Smooth muscle cell (in vitro differentiated cells): ENCODE measurements at regions not wholly inside any gene's neighbourhood (a gene's known extent, or its start where the extent isn't known, plus 50 kb on each side); places are given as distances from the start of the nearest gene placed in this dataset.

Experiments used
- DNase-seq: peaks from one replicate; lab custom pipeline; 2025; ENCODE audit not compliant: unreplicated experiment; lab: John Stamatoyannopoulos, UW
- H2AFZ ChIP-seq: fragments of 200-600 bp; sonication (generic); 2 replicates; pipeline ENCODE4 v1.6.0; 2016; ENCODE audit warnings: antibody characterized with exemption, low read depth, mild to moderate bottlenecking
- H3F3A ChIP-seq: fragments of 200-600 bp; sonication (generic); 2 replicates; pipeline ENCODE4 v1.6.0; 2017; ENCODE audit warnings: antibody characterized with exemption, low read depth
- H3K27ac ChIP-seq: fragments of 200-600 bp; sonication (generic); 2 replicates; pipeline ENCODE4 v1.5.1; 2016; ENCODE audit warnings: low read depth, mild to moderate bottlenecking
- H3K27me3 ChIP-seq: fragments of 200-600 bp; sonication (generic); 2 replicates; pipeline ENCODE4 v1.6.1; 2016; ENCODE audit warnings: low read depth, mild to moderate bottlenecking
- H3K36me3 ChIP-seq: fragments of 200-600 bp; sonication (generic); 2 replicates; pipeline ENCODE4 v1.5.1; 2016; ENCODE audit warnings: low read depth
- H3K4me1 ChIP-seq: fragments of 200-600 bp; sonication (generic); 2 replicates; pipeline ENCODE4 v1.5.1; 2016; ENCODE audit warnings: low read depth
- H3K4me2 ChIP-seq: fragments of 200-600 bp; sonication (generic); 2 replicates; pipeline ENCODE4 v1.6.0; 2016; ENCODE audit warnings: mild to moderate bottlenecking
- H3K4me3 ChIP-seq: fragments of 200-600 bp; sonication (generic); 2 replicates; pipeline ENCODE4 v1.5.1; 2016; ENCODE audit warnings: mild to moderate bottlenecking
- H3K79me2 ChIP-seq: fragments of 200-600 bp; sonication (generic); 2 replicates; pipeline ENCODE4 v1.6.0; 2016; ENCODE audit warnings: low read depth, mild to moderate bottlenecking
- H3K9ac ChIP-seq: fragments of 200-600 bp; sonication (generic); 2 replicates; pipeline ENCODE4 v1.6.0; 2016; ENCODE audit warnings: low read depth
- H3K9me3 ChIP-seq: fragments of 200-600 bp; sonication (generic); replicated peaks from 2 replicates; pipeline ENCODE4 v1.5.1; 2016; ENCODE audit warnings: low read depth
- H4K20me1 ChIP-seq: fragments of 200-600 bp; sonication (generic); 2 replicates; pipeline ENCODE4 v1.6.0; 2016; ENCODE audit warnings: low read depth
- CTCF ChIP-seq: fragments of 200-600 bp; sonication (generic); IDR thresholded peaks from 2 replicates; pipeline ENCODE4 v1.5.1; 2017; ENCODE audit warnings: borderline replicate concordance, mild to moderate bottlenecking, antibody characterized with exemption; ENCODE audit not compliant: insufficient read depth, poor library complexity, severe bottlenecking
- WGBS: methylation state at CpG from one replicate; pipeline ENCODE4 v1.1.7; 2016; ENCODE audit warnings: low lambda C conversion rate; 5-methylcytosine and 5-hydroxymethylcytosine counted together

- Histone ChIP-seq H3K4me2 (no peak overlapping the region), H3K4me3 (no peak overlapping the region), H4K20me1 (no peaks in the 10 kb centered on the region), H3K4me1 (no peaks in the 10 kb centered on the region), H3K79me2 (no peaks in the 10 kb centered on the region), H2AFZ (no peak overlapping the region), H3K27me3 (no peaks in the 10 kb centered on the region), H3K9me3 (no peaks in the 10 kb centered on the region), H3K36me3 (no peaks in the 10 kb centered on the region), H3K9ac (no peak overlapping the region), H3K27ac (no peak overlapping the region), H3F3A (no peaks in the 10 kb centered on the region)
- WGBS = 59% methylated on average over 3 of the region's 3 CpGs
- TF ChIP-seq CTCF = no peak
- DNase-seq = no peak
Observed at GRCh38 chr12:20142956-20143355, 225.4 kb upstream of the PDE3A start.

GRCh38 chr12:20144341-20144740 lies 224.0 kb upstream of the PDE3A start:
- H3F3A ChIP-seq = no peaks in the 10 kb centered on the region
- H3K36me3 ChIP-seq = no peaks in the 10 kb centered on the region
- H4K20me1 ChIP-seq = no peaks in the 10 kb centered on the region
- no peak for TF ChIP-seq CTCF
- no peak for DNase-seq
- no peaks in the 10 kb centered on the region for H3K27me3 ChIP-seq
- no peak overlapping the region for H2AFZ ChIP-seq
- no peak overlapping the region for H3K4me2 ChIP-seq
- H3K4me3 ChIP-seq = no peak overlapping the region
- 83% methylated on average over 3 of the region's 3 CpGs for WGBS
- H3K9ac ChIP-seq = no peak overlapping the region
- H3K9me3 ChIP-seq = no peaks in the 10 kb centered on the region
- no peaks in the 10 kb centered on the region for H3K4me1 ChIP-seq
- H3K27ac ChIP-seq = no peak overlapping the region
- no peaks in the 10 kb centered on the region for H3K79me2 ChIP-seq

- no peak overlapping the region for H3K9ac ChIP-seq
- H3K27me3 ChIP-seq = no peaks in the 10 kb centered on the region
- WGBS = 97% methylated on average over 1 of the region's 1 CpG
Observed at GRCh38 chr12:20148241-20148640, 220.1 kb upstream of the PDE3A start.

More at GRCh38 chr12:20148241-20148640, 220.1 kb upstream of the PDE3A start:
- Histone ChIP-seq H3K4me3 (no peak overlapping the region), H3F3A (no peaks in the 10 kb centered on the region), H2AFZ (no peak overlapping the region), H3K4me1 (no peaks in the 10 kb centered on the region), H3K36me3 (no peaks in the 10 kb centered on the region), H3K9me3 (no peaks in the 10 kb centered on the region), H3K27ac (no peak overlapping the region), H3K79me2 (no peaks in the 10 kb centered on the region), H4K20me1 (no peaks in the 10 kb centered on the region), H3K4me2 (no peak overlapping the region)
- DNase-seq = no peak
- no peak for TF ChIP-seq CTCF
